MV-4-11 (cell line): ENCODE measurements at regions not wholly inside any gene's neighbourhood (a gene's known extent, or its start where the extent isn't known, plus 50 kb on each side); places are given as distances from the start of the nearest gene placed in this dataset.
A peak's percentile ranks its signal among the peaks of the same experiment; 100 is the strongest.

Experiments
- DNase-seq: peaks from one replicate; lab custom pipeline; 2025; lab: John Stamatoyannopoulos, UW

DNA sequence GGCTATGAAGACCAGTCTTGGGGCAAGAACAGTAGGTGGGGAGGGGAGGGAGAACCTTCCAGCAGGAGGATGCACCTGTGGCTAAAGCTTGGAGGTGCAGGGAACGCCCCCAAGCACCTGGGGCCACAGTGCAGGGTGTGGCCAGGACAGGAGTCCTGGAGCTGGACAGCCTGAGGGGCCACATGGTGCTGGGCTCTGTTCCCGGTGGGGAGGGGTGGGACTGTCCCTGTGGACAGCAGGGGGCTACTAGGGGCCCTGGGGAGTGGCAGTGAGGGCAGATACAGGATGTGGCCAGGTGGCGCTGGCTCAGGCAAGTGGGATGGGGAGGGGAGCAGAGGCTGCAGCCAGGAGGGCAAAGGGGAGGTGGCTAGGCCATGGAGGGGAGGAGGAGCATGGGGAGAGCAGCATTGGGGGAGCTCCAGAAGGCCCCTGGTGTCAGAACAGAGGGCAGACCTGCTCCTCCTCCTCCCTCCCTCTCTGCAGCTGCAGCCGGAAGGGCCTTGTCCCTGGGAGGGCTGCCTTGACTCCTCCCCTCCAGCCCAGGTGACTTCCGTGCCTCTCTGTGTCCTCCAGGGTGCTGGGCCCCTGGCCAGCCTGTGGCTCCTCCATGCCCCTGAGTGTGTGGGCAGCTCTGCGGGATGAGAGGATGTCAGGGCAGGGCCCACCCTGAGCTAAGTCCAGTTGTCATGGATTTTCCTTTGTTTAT, 68.4 kb upstream of the DLK1 start:
- DNase-seq, result no peak

GRCh38 chr14:100659345-100660001, 67.2 kb upstream of the DLK1 start:
- no peak for DNase-seq

DNA sequence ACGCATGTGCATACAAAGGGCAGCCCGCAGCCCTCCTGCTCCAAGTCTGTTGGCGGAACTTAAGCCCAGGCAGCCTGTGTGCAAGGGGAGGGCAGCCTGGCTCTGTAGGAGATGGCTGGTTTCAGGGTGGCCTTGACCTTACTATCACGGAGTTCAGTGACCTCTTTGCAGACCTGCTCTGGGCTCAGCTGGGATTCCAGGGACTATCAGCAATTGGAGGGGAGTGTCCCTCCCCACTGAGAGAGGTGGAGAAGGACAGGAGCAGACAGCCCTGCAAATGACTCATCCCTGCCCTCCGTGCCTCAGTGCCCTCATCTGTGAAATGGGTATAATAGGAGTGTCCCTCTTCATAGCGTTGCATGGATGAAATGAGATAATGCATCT, 66.2 kb upstream of the DLK1 start:
- DNase-seq, result no peak

- no peak for DNase-seq
These were observed 65.6 kb upstream of the DLK1 start for GRCh38 chr14:100660882-100661635.

- peak; percentile 36 for DNase-seq
These were observed 63.6 kb upstream of the DLK1 start for GRCh38 chr14:100662879-100663760.

DNA sequence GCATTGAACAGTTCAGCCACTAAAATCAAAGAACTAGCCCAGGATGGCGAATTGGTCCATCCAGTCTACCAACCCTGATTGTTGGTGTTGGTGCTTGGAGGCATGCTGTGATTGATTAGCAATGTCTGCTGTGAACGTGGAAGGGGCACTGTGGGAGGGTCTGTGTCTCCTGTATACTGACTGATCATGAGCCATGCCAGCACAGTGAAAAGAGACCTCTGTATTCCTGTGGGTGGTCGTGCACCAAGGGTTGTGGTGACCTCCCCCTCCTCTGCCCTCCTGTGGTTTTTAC, 63.0 kb upstream of the DLK1 start:
- DNase-seq, result no peak

DNA sequence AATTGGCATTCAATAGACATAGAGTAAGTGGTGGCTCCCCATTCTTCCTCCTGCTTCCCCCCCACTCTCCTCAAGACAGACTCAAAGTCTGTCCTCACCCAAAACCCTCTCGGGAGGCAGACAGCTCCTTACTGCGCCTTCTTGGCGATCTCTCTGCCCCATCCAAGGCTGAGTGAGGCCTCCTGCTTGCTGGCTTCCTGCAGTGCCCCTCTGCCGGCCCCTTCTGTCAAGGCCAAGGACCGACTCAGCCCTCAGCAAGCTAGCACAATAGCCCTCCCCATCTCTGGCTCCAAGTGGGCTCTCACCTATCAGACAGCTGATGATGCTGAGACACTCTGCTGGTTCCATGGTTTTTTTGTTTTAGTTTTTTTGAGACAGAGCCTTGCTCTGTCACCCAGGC, 62.5 kb upstream of the DLK1 start:
- no peak for DNase-seq

DNA sequence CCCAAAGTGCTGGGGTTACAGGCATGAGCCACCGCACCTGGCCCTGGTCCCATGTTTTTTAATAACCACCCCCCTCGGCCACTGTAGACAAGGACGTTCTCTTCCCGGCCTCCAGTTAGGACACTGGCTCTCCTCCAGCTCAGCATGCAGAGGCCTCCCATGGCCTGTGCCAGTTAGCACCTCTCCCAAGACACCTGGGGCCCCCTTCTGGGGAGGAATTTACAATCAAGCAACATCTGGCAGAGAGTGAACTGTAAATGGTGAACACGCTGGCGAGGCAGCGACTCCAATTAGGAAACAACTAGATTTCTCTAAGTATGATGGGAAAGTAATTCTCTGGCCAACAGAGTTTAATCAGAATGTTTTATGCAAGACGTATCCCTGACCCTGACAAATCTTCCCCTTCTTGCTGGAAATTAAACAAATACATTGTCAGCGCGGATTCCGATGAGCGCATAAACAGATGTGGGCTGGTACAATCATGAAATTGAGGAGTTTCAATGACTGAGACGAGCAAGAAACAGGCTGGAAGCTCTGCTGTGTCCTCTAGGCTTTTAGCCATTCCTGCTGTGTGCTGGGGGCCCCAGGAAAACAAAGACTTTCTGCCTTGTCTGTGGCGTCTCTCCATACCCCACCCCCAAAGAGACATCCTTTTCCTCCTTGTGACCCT, 61.7 kb upstream of the DLK1 start:
- no peak for DNase-seq

GRCh38 chr14:100665511-100666032, 61.1 kb upstream of the DLK1 start:
- no peak for DNase-seq

GRCh38 chr14:100666403-100666802, 60.3 kb upstream of the DLK1 start:
- no peak for DNase-seq

DNA sequence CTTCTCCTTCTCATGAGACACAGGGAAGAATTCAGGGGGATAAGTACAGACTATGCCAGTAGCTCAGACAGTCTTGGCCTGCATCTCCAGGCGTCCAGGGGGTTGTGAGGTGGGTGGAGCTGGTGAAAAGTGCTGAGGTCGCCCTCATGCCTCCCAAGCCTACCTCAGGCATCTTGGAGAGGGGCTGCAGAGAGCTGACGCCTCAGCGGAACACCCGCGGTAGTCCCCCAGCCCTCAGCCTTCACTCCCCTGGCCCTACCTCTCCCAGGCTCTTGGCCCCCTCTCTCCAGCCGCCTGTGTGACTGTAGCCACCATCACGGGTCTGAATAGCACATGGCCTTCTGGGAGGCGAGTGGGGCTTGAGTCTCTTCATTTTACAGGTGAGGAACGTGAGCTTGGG, 59.8 kb upstream of the DLK1 start:
- no peak for DNase-seq

GRCh38 chr14:100667656-100668055, 59.0 kb upstream of the DLK1 start:
- no peak for DNase-seq

GRCh38 chr14:100668352-100668751, 58.3 kb upstream of the DLK1 start:
- DNase-seq, result no peak

DNA sequence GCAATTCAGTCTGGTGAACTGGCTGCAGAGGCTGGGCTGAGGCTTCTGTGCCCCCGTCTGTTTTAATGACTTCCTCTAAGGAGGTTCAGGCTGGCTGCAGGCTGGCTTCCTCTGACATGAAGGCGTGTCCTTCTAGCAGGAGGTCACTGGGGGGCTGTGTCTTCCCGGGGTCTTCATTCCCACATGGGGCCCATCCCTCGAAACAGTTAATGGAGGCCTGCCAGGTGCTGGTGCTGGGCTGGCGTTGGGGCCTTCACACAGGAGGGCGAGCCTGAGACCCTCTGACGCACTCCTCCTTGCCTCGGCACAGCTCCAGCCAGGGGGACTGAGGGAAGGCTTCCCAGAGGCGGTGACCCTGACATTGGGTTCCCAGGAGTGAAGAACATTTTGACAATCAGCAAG, 57.7 kb upstream of the DLK1 start:
- DNase-seq, result no peak

DNA sequence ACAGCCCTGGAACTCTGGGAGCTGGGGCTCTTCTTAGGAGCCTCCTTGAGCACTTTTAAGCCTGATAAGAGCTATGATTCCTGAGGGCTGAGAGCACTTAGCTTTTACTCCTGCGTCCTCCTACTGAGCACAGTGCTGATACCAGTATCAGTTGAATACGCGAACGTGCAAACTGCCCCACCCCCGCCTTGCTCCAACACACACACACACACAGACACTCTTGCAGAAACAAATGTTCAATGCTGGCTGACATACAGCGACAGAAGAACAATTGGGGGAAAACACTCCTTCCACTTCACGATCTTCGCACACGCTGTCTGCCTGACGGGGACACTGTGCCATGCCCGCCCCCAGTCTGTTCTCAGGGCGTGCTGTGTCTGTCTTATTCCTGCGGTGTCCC, 57.2 kb upstream of the DLK1 start:
- DNase-seq, result no peak

DNA sequence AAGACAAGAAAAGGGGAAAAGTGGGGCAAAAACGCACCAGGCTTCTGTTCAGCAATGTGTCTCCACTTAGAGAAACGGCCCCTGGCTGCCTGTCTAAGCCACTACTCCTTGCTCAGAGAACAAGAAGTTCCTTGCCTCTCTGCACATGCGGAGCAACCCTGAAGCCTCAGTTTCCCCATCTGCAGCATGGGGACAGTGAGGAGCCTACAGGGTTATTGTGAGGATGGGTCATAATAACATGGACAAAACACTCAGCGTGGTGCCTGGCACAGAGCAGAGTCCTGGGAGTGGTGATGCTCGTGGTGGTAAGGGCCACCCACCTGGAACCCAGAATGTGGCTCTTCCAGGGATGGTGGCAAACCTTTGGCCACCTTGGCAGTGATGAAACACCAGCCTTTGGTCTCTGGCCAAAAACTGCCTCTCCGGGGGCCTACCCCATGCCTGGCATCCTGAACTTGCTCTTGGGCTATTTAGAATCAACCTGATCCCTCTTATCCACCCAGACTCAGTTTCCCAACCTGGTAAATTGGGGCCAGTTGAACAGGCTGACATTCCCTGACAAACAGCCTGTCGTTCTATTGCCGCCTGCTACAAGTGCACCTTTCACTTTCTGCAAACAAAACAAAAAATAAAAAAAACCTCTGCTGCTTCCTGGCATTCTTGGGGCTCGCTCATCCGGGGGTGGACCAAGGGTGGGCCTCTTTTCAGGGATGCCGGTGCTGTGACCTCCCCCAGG, 56.5 kb upstream of the DLK1 start:
- DNase-seq, result no peak

GRCh38 chr14:100670753-100671049, 56.0 kb upstream of the DLK1 start:
- no peak for DNase-seq

GRCh38 chr14:100671386-100671901, 55.2 kb upstream of the DLK1 start:
- no peak for DNase-seq

GRCh38 chr14:100671906-100672305, 54.8 kb upstream of the DLK1 start:
- DNase-seq, result no peak

DNA sequence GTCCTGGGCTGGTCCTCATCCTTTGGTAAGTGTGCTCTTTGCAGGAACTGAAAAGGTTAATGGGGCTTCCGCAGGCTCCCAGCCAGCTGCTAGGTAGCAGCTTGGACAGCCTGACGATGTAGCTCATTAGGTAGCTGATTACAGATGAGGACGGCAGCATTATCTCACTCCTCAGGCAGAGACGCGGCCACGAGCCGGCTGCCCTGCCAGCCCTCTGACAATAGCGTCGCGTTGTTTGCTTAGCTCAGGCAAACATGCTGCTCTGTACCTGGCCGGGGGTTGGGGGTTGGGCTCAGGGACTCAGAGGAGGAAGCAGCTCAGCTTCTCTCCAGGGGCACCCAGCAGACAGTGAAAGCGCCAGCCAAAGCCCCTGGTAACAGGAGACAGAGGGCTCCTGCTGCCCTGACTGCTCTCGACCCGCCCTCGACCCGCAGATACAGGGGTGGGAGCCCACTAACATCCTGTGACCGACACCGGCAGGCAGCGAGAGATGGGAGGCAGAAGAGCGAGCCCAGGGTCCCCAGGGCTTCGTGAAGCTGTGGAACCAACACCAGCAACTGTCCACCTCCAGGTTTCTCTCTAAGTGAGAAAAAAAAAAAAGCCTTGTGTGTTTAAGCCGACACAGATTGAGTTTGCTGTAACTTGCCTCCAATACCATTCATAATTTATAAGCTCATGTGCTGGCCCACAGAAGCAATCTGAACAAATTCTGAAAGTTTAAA, 53.4 kb upstream of the DLK1 start:
- DNase-seq, result no peak
